ENCODE measurements at regions not wholly inside any gene's neighbourhood (a gene's known extent, or its start where the extent isn't known, plus 50 kb on each side); places are given as distances from the start of the nearest gene placed in this dataset.

DNA sequence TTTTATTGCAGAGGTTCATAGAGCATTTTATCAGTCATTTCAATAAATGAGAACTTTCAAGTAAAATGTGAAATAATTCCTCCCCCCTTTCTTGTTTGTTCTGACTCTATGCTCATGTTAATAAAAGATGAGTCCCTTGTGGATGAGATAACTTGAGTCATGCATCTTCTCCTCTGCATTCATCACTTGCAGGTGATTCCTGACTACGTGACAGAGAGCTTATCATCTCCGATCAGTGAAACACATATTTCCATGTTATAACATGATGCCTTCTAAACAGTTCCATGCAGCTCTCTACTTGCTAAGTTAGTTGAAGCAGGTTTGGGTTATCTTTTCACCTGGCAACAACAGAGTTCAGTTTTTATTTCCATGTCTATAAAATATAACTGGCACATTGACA is 160.1 kb upstream of the ANKRD50 start:
- Histone ChIP-seq H3K27me3 (ENCODE audit: insufficient read depth, low read length) (no peaks in the 10 kb centered on the region), H3K4me3 (ENCODE audit: insufficient read depth, low read length) (no peak overlapping the region), H3K9me3 (ENCODE audit: low read depth, low read length) (no peaks in the 10 kb centered on the region), H4K20me1 (ENCODE audit: insufficient read depth, low read length) (no peaks in the 10 kb centered on the region), H3K79me2 (ENCODE audit: insufficient read depth, low read length) (no peaks in the 10 kb centered on the region), H3K4me1 (ENCODE audit: insufficient read depth, low read length) (peaks cover 3% of the 10 kb centered on the region), H3K36me3 (ENCODE audit: insufficient read depth, low read length) (no peaks in the 10 kb centered on the region), H3K27ac (ENCODE audit: low read depth, low read length) (no peak overlapping the region), H2AFZ (ENCODE audit: low read length) (no peak overlapping the region), H3K4me2 (ENCODE audit: insufficient read depth, low read length) (no peak overlapping the region)
- TF ChIP-seq, protein P1, sequence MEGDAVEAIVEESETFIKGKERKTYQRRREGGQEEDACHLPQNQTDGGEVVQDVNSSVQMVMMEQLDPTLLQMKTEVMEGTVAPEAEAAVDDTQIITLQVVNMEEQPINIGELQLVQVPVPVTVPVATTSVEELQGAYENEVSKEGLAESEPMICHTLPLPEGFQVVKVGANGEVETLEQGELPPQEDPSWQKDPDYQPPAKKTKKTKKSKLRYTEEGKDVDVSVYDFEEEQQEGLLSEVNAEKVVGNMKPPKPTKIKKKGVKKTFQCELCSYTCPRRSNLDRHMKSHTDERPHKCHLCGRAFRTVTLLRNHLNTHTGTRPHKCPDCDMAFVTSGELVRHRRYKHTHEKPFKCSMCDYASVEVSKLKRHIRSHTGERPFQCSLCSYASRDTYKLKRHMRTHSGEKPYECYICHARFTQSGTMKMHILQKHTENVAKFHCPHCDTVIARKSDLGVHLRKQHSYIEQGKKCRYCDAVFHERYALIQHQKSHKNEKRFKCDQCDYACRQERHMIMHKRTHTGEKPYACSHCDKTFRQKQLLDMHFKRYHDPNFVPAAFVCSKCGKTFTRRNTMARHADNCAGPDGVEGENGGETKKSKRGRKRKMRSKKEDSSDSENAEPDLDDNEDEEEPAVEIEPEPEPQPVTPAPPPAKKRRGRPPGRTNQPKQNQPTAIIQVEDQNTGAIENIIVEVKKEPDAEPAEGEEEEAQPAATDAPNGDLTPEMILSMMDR (IDR thresholded peaks at IDR 0.05; ENCODE audit: extremely low read depth, low read depth, low read length) = no peak
- DNase-seq (ENCODE audit: insufficient read length, low spot score, missing footprints) = no peak

DNA sequence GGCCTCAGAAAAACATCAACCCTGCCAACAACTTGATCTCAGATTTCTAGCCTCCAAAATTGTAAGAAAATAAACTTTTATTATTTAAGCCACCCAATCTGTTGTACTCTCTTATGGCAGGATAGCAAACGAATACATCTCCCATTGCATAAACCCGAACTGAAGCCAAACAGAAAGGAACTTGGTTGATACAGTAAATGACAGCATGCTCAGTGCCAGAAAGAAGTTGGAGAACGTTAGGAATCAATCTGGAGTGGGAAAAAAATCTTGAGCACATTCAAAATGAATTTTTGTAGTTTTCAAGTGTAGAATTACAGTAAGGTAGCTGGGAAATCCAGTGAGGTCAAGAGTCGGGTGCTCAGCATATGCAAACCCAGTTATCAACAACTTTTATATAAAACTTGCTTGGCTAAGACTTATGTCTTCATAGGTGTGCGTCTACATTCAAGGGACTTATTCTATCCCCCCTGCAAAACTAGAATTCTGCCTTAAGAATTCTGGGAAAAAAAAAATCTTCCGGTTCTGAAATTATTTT is 157.5 kb upstream of the ANKRD50 start:
- Histone ChIP-seq H3K4me2 (ENCODE audit: insufficient read depth, low read length) (no peak overlapping the region), H4K20me1 (ENCODE audit: insufficient read depth, low read length) (no peaks in the 10 kb centered on the region), H3K9me3 (ENCODE audit: low read depth, low read length) (no peaks in the 10 kb centered on the region), H3K4me3 (ENCODE audit: insufficient read depth, low read length) (no peak overlapping the region), H3K79me2 (ENCODE audit: insufficient read depth, low read length) (no peaks in the 10 kb centered on the region), H3K27ac (ENCODE audit: low read depth, low read length) (no peak overlapping the region), H3K36me3 (ENCODE audit: insufficient read depth, low read length) (no peaks in the 10 kb centered on the region), H3K27me3 (ENCODE audit: insufficient read depth, low read length) (no peaks in the 10 kb centered on the region), H3K4me1 (ENCODE audit: insufficient read depth, low read length) (peaks cover 10% of the 10 kb centered on the region), H2AFZ (ENCODE audit: low read length) (peak overlapping the region; percentile 57)
- no peak for DNase-seq (ENCODE audit: insufficient read length, low spot score, missing footprints)
- TF ChIP-seq, protein P1 (IDR thresholded peaks at IDR 0.05; ENCODE audit: extremely low read depth, low read depth, low read length) = no peak

DNA sequence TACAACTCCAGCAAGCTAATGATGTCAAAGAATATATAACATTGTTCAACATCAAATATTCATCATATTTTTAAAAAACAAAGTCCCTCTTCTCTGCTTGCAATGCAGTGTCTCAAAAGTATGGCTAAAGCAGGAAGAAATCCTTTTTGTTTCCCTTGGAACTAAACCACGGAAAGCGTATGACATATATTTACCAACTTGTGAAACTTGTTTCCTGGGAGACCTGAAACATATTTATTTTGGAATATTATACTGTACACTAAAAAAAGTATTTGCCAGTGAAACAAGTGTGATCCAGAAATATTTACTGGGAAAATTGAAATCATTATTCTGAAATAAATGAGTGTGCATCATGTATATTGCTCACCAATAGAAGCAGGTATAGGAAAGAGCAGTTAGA is 156.0 kb upstream of the ANKRD50 start:
- DNase-seq (ENCODE audit: insufficient read length, low spot score, missing footprints) = no peak
- no peak overlapping the region for H3K27ac ChIP-seq (ENCODE audit: low read depth, low read length)
- peaks cover 10% of the 10 kb centered on the region for H3K4me1 ChIP-seq (ENCODE audit: insufficient read depth, low read length)
- no peaks in the 10 kb centered on the region for H3K79me2 ChIP-seq (ENCODE audit: insufficient read depth, low read length)
- no peaks in the 10 kb centered on the region for H3K9me3 ChIP-seq (ENCODE audit: low read depth, low read length)
- H3K4me2 ChIP-seq (ENCODE audit: insufficient read depth, low read length) = no peak overlapping the region
- H2AFZ ChIP-seq (ENCODE audit: low read length) = no peak overlapping the region
- no peak overlapping the region for H3K4me3 ChIP-seq (ENCODE audit: insufficient read depth, low read length)
- no peaks in the 10 kb centered on the region for H3K27me3 ChIP-seq (ENCODE audit: insufficient read depth, low read length)
- no peaks in the 10 kb centered on the region for H3K36me3 ChIP-seq (ENCODE audit: insufficient read depth, low read length)
- no peaks in the 10 kb centered on the region for H4K20me1 ChIP-seq (ENCODE audit: insufficient read depth, low read length)
- TF ChIP-seq, protein P1 (IDR thresholded peaks at IDR 0.05; ENCODE audit: extremely low read depth, low read depth, low read length) = no peak

DNA sequence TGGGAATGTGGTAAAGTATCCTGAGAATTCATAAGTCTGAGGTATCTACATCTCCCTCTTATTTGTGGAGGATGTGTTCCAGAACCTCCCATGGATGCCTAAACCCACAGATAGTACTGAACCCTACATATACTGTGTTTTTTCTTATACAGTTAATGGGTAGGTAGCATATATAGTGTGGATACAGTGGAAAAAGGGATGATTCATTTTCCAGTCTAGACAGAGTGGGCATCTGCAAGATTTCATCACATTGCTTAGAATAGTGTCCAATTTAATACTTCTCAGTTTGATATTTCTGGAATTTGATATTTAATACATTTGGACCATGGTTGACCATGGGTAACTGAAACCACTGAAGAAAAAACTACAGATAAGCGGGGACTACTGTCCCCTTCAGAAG is 155.0 kb upstream of the ANKRD50 start:
- Histone ChIP-seq H3K27me3 (ENCODE audit: insufficient read depth, low read length) (no peaks in the 10 kb centered on the region), H3K4me2 (ENCODE audit: insufficient read depth, low read length) (no peak overlapping the region), H4K20me1 (ENCODE audit: insufficient read depth, low read length) (no peaks in the 10 kb centered on the region), H3K9me3 (ENCODE audit: low read depth, low read length) (no peaks in the 10 kb centered on the region), H2AFZ (ENCODE audit: low read length) (no peak overlapping the region), H3K4me3 (ENCODE audit: insufficient read depth, low read length) (no peak overlapping the region), H3K27ac (ENCODE audit: low read depth, low read length) (no peak overlapping the region), H3K79me2 (ENCODE audit: insufficient read depth, low read length) (no peaks in the 10 kb centered on the region), H3K36me3 (ENCODE audit: insufficient read depth, low read length) (no peaks in the 10 kb centered on the region), H3K4me1 (ENCODE audit: insufficient read depth, low read length) (peaks cover 15% of the 10 kb centered on the region)
- TF ChIP-seq, protein P1 (IDR thresholded peaks at IDR 0.05; ENCODE audit: extremely low read depth, low read depth, low read length) = no peak
- no peak for DNase-seq (ENCODE audit: insufficient read length, low spot score, missing footprints)
